Kidney (tissue), 13 donors: ENCODE measurements at regions not wholly inside any gene's neighbourhood (a gene's known extent, or its start where the extent isn't known, plus 50 kb on each side); places are given as distances from the start of the nearest gene placed in this dataset.

Experiments used
- DNase-seq, 5 donors: peaks; one replicate each; pipeline ENCODE4 v3.0.0-alpha.2; 2013 to 2020
- FAIRE-seq: peaks from 2 replicates; lab custom pipeline; 2012; peaks lifted over from hg19 to GRCh38; lab: Jason Lieb, UNC
- H3K27ac ChIP-seq, 2 donors: one replicate each; pipeline ENCODE4 v1.7.0; 2013; ENCODE audit warnings: low read depth in 2 of 2, low read length in 2 of 2, inconsistent platforms in 1 of 2
- H3K27me3 ChIP-seq: one replicate; pipeline ENCODE4 v1.7.1; 2013; ENCODE audit warnings: low read length, inconsistent platforms; ENCODE audit not compliant: control insufficient read depth, insufficient read depth
- H3K36me3 ChIP-seq, 3 donors: one replicate each; pipeline versions ENCODE4 v1.7.0 to v1.7.1; 2013; ENCODE audit warnings: low read length in 3 of 3, control low read depth in 1 of 3, inconsistent platforms in 1 of 3; ENCODE audit not compliant: insufficient read depth in 3 of 3, control insufficient read depth in 2 of 3
- H3K4me1 ChIP-seq, 3 donors: one replicate each; pipeline versions ENCODE4 v1.7.0 to v1.7.1; 2013; ENCODE audit warnings: low read length in 3 of 3, inconsistent platforms in 1 of 3, low read depth in 1 of 3; ENCODE audit not compliant: control insufficient read depth in 2 of 3, insufficient read depth in 2 of 3
- H3K4me3 ChIP-seq, 3 donors: one replicate each; pipeline versions ENCODE4 v1.7.0 to v1.8.1; 2013; ENCODE audit warnings: low read length in 3 of 3, control low read depth in 1 of 3, inconsistent platforms in 1 of 3
- H3K9ac ChIP-seq, 3 donors: one replicate each; pipeline versions ENCODE4 v1.7.0 to v1.7.1; 2013; ENCODE audit warnings: low read length in 3 of 3, control low read depth in 1 of 3, inconsistent platforms in 1 of 3
- H3K9me3 ChIP-seq, 3 donors: one replicate each; pipeline versions ENCODE4 v1.7.0 to v1.7.1; 2013; ENCODE audit warnings: low read length in 3 of 3, control low read depth in 1 of 3, inconsistent platforms in 1 of 3; ENCODE audit not compliant: control insufficient read depth in 2 of 3, insufficient read depth in 1 of 3
- CTCF ChIP-seq: IDR thresholded peaks from 3 replicates; pipeline ENCODE4 v1.5.1; 2012; ENCODE audit warnings: mild to moderate bottlenecking, moderate library complexity, borderline replicate concordance; ENCODE audit not compliant: insufficient read depth; ENCODE audit errors: extremely low read depth
- intact Hi-C: fragments of 100-400 bp; cut with DNase I; formaldehyde crosslinking; loops from one replicate; pipeline ENCODE4 v1.11.1; 2022
- donor health status: control.
- donor health status: control.
- donor health status: control.
- donor health status: control.
- donor health status: control.
- donor health status: DM: yes; HTN: yes; CAD: no.
- donor health status: Normal renal cell carcinoma (clear cell type).

GRCh38 chr10:113427811-113428558, 124.9 kb upstream of the HABP2 start:
- no peak for FAIRE-seq
- TF ChIP-seq CTCF: no peak
- H3K27ac ChIP-seq: no peak overlapping the region
- peaks cover 2% of the 10 kb centered on the region for H3K27me3 ChIP-seq
- no peak overlapping the region for H3K9ac ChIP-seq
- H3K9me3 ChIP-seq: no peaks in the 10 kb centered on the region
- peaks cover 0 to 6% (median 0%) of the 10 kb centered on the region in 3 donors for H3K4me1 ChIP-seq
- intact Hi-C loops: no loop called here
- H3K36me3 ChIP-seq: no peaks in the 10 kb centered on the region
- DNase-seq: no peak
- no peak overlapping the region for H3K4me3 ChIP-seq

- DNase-seq: no peak
- no peaks in the 10 kb centered on the region for H3K36me3 ChIP-seq
- intact Hi-C loops: no loop called here
- H3K27ac ChIP-seq: no peak overlapping the region
- no peak overlapping the region for H3K9ac ChIP-seq
- peaks cover 0 to 3% (median 0%) of the 10 kb centered on the region in 3 donors for H3K4me1 ChIP-seq
- no peak for TF ChIP-seq CTCF
- no peak overlapping the region for H3K4me3 ChIP-seq
- FAIRE-seq: no peak
- H3K27me3 ChIP-seq: peaks cover 2% of the 10 kb centered on the region
- no peaks in the 10 kb centered on the region for H3K9me3 ChIP-seq
These were observed 122.0 kb upstream of the HABP2 start for GRCh38 chr10:113430634-113431397.

- Histone ChIP-seq H3K4me3 (no peak overlapping the region), H3K9me3 (no peaks in the 10 kb centered on the region), H3K27ac (no peak overlapping the region), H3K9ac (no peak overlapping the region), H3K27me3 (peaks cover 2% of the 10 kb centered on the region), H3K4me1 (no peaks in the 10 kb centered on the region), H3K36me3 (no peaks in the 10 kb centered on the region)
- DNase-seq: peak in 1 of 5 donors; percentile 22
- no peak for FAIRE-seq
- no peak for TF ChIP-seq CTCF
- intact Hi-C loops: no loop called here
These were observed 121.3 kb upstream of the HABP2 start for GRCh38 chr10:113431398-113432160.
